ENCODE measurements at regions not wholly inside any gene's neighbourhood (a gene's known extent, or its start where the extent isn't known, plus 50 kb on each side); places are given as distances from the start of the nearest gene placed in this dataset.

GRCh38 chr4:96012687-96013086 is 172.8 kb downstream of the PDHA2 start:
- in situ Hi-C loops (cut with MboI; ENCODE audit: low sequenced_read_pairs) = no loop called here
- Histone ChIP-seq H3K27me3 (ENCODE audit: control insufficient read depth, insufficient read depth, low read length) (no peaks in the 10 kb centered on the region), H3K79me1 (ENCODE audit: low read depth in 1 of 2, low read length in 2 of 2) (no peaks in the 10 kb centered on the region), H2BK20ac (ENCODE audit: low read depth, low read length) (no peak overlapping the region), H3K36me3 (ENCODE audit: control insufficient read depth, insufficient read depth, low read length) (no peaks in the 10 kb centered on the region), H2AFZ (replicated peaks; ENCODE audit: low read length, poor library complexity) (no peak overlapping the region), H2BK5ac (ENCODE audit: low read depth, low read length, poor library complexity, severe bottlenecking) (no peak overlapping the region), H3K4me2 (ENCODE audit: low read depth, low read length) (no peak overlapping the region), H3K27ac (ENCODE audit: insufficient read depth, low read length) (no peak overlapping the region), H3K14ac (replicated peaks; ENCODE audit: low read depth, low read length) (no peak overlapping the region), H3K4me3 (ENCODE audit: insufficient read depth, low read depth, low read length) (no peak overlapping the region), H4K91ac (ENCODE audit: insufficient read depth, low read depth, low read length) (no peak overlapping the region), H4K5ac (ENCODE audit: low read depth, low read length) (no peak overlapping the region), H3K4me1 (ENCODE audit: control insufficient read depth, insufficient read depth, low read length) (no peaks in the 10 kb centered on the region), H3K9ac (ENCODE audit: low read depth, low read length) (no peak overlapping the region), H2BK15ac (ENCODE audit: low read depth, low read length) (no peak overlapping the region), H3K23ac (ENCODE audit: low read depth, low read length) (no peak overlapping the region), H2AK5ac (ENCODE audit: low read depth, low read length) (no peak overlapping the region), H3K18ac (ENCODE audit: low read depth, low read length) (no peak overlapping the region), H2BK120ac (ENCODE audit: low read depth, low read length) (no peak overlapping the region), H3K9me1 (ENCODE audit: insufficient read depth, low read length) (no peaks in the 10 kb centered on the region), H3K4ac (ENCODE audit: low read depth, low read length) (no peak overlapping the region), H2AK9ac (replicated peaks; ENCODE audit: low read depth, low read length, poor library complexity) (no peak overlapping the region), H3K9me3 (ENCODE audit: control insufficient read depth, insufficient read depth, low read length) (0 out of 2 replicates have a peak, but pooled peaks cover 4% of the 10 kb centered on the region), H4K8ac (ENCODE audit: low read depth in 2 of 2, low read length in 2 of 2) (no peak overlapping the region), H3K56ac (ENCODE audit: extremely low read depth, insufficient read depth, low read length) (no peak overlapping the region), H4K20me1 (ENCODE audit: insufficient read depth, low read length) (no peaks in the 10 kb centered on the region)
- DNase-seq (no peak), ATAC-seq (ENCODE audit: low read depth) (no peak)
- intact Hi-C loops (cut with micrococcal nuclease) = no loop called here
- no CpG with 5 or more reads among the region's 2 CpGs for WGBS, 2 experiments (ENCODE audit: extremely low coverage in 2 of 2, insufficient read length in 1 of 2)
- dilution Hi-C loops (cut with HindIII; ENCODE audit: low sequenced_read_pairs, unreplicated experiment) = no loop called here
- no peak for TF ChIP-seq POLR2A (IDR thresholded peaks at IDR 0.05; ENCODE audit: low read depth, low read length)
- ChIA-PET POLR2A (ENCODE audit: unreplicated experiment) (no interaction called here), CTCF (no interaction called here)
- no TSS peak for BruUV-seq (replicated peaks)
